Thymus (tissue), 11 donors: ENCODE measurements at regions not wholly inside any gene's neighbourhood (a gene's known extent, or its start where the extent isn't known, plus 50 kb on each side); places are given as distances from the start of the nearest gene placed in this dataset.
A peak's percentile ranks its signal among the peaks of the same experiment; 100 is the strongest.

Experiments used
- DNase-seq, 9 donors: peaks; one replicate each; pipeline ENCODE4 v3.0.0-alpha.2; 2013; ENCODE audit warnings: low spot score in 9 of 9, low read depth in 6 of 9, missing footprints in 1 of 9
- H3K27ac ChIP-seq, 2 donors: one replicate each; pipeline ENCODE4 v1.5.1; 2013; ENCODE audit warnings: control low read depth in 1 of 2, low read depth in 1 of 2, low read length in 1 of 2, mild to moderate bottlenecking in 1 of 2, moderate library complexity in 1 of 2
- H3K27me3 ChIP-seq, 2 donors: one replicate each; pipeline ENCODE4 v1.5.1; 2013; ENCODE audit warnings: low read length in 1 of 2; ENCODE audit not compliant: control insufficient read depth in 2 of 2, insufficient read depth in 1 of 2
- H3K36me3 ChIP-seq, 2 donors: one replicate each; pipeline ENCODE4 v1.5.1; 2013; ENCODE audit warnings: low read length in 1 of 2, mild to moderate bottlenecking in 1 of 2, moderate library complexity in 1 of 2; ENCODE audit not compliant: control insufficient read depth in 2 of 2, insufficient read depth in 2 of 2
- H3K4me1 ChIP-seq, 2 donors: one replicate each; pipeline ENCODE4 v1.5.1; 2013; ENCODE audit warnings: low read length in 2 of 2; ENCODE audit not compliant: control insufficient read depth in 2 of 2, insufficient read depth in 2 of 2
- H3K4me3 ChIP-seq, 2 donors: one replicate each; pipeline ENCODE4 v1.5.1; 2013; ENCODE audit warnings: low read length in 2 of 2, control low read depth in 1 of 2, mild to moderate bottlenecking in 1 of 2
- H3K9me3 ChIP-seq, 2 donors: one replicate each; pipeline ENCODE4 v1.5.1; 2013; ENCODE audit warnings: low read length in 1 of 2, mild to moderate bottlenecking in 1 of 2; ENCODE audit not compliant: control insufficient read depth in 2 of 2, insufficient read depth in 1 of 2
- WGBS: extraction: QIAGEN DNeasy Blood & Tissue Kit; methylation state at CpG from one replicate; pipeline ENCODE4 v1.1.7; 2013; 5-methylcytosine and 5-hydroxymethylcytosine counted together
- donor health status: healthy.

DNA sequence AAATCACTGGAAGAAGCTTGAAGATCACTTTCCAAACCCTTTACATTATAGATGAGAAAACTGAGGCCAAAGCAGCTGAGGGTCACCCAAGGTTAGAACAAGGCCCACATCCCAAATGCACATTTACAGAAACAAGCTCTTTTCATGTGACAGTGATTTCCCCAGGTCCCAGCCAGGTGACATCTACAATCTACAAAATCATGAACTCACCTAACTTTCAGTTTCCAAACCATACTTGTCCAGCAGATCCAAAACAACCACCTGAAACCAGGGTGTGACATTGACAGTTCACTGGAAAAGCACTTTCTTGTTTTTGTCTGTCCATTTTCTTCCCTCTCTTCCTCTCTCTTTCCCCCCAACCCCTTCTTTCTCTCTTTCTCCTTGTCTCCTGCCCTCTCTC is 132.2 kb upstream of the PRICKLE2 start:
- Histone ChIP-seq H3K9me3 (no peaks in the 10 kb centered on the region), H3K4me3 (no peak overlapping the region), H3K4me1 (no peaks in the 10 kb centered on the region), H3K36me3 (no peaks in the 10 kb centered on the region), H3K27ac (no peak overlapping the region), H3K27me3 (no peaks in the 10 kb centered on the region)
- no peak for DNase-seq

DNA sequence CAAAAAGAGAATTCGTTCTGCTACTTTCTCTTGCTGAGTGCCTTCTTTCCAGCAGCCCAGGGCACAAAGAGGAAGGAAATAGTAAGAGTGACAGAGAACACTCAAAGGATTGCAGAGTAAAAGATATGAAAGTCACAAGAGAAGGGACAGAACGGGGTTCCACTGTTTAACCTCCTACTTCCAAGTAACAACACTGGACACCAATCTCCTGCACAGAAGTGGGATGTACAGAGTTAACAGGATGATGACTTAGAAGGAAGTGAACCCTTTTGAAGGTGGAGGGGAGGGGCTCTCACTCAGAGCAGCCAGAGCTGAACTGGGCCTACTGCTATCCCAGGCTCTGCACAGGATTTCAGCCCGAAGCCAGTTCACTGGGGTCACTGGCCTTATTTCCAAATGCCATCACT is 130.1 kb upstream of the PRICKLE2 start:
- no peak overlapping the region for H3K27ac ChIP-seq
- DNase-seq: peak in 1 of 9 donors; percentile 6
- H3K4me3 ChIP-seq: no peak overlapping the region
- 22% methylated on average over 3 of the region's 3 CpGs for WGBS
- H3K4me1 ChIP-seq: no peaks in the 10 kb centered on the region
- no peaks in the 10 kb centered on the region for H3K36me3 ChIP-seq
- H3K27me3 ChIP-seq: no peaks in the 10 kb centered on the region
- H3K9me3 ChIP-seq: no peaks in the 10 kb centered on the region

DNA sequence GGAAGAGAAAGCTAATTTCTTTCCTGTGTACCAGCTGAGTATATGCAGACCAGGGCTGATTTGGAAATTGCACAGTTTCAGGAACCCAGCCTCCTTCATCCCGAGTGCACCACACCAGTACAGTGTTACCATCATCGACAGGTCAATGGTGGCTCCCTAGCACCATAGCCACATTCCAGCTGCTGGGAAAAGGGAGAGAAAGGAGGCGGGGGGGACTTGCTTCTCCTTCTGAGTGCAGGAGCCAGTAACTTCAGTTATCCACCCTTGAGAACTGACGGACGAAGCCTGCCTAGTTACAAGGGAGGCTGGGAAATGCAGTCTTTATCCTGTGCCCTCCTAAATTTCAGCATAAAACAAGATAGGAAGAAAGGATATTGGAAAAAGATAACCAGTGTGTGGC is 129.7 kb upstream of the PRICKLE2 start:
- WGBS: 81% methylated on average over 5 of the region's 5 CpGs
- H3K4me1 ChIP-seq: no peaks in the 10 kb centered on the region

DNA sequence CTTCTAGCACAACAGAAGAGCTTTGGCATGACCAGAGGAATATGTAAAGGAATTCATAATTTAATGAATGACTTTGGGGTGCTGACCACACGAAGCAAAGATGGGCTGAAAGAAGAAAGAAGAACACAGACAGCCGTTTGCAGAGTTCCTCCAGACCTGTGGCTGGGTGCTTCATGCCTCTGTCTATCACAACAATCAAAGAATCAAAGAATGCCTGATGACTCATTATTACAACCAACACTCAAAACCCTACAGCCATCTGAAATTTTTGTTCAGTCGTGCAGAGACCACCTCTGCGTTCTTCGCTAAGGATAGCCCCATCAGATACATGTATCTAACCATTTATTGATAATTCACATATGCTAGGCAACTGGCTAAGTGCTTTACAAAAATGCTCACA is 129.0 kb upstream of the PRICKLE2 start:
- WGBS: 96% methylated on average over 5 of the region's 5 CpGs
- H3K9me3 ChIP-seq: no peaks in the 10 kb centered on the region

More for the DNA sequence above, 129.7 kb upstream of the PRICKLE2 start:
- H3K27ac ChIP-seq: no peak overlapping the region
- no peak for DNase-seq
- no peaks in the 10 kb centered on the region for H3K36me3 ChIP-seq
- H3K9me3 ChIP-seq: no peaks in the 10 kb centered on the region
- H3K4me3 ChIP-seq: no peak overlapping the region
- no peaks in the 10 kb centered on the region for H3K27me3 ChIP-seq

DNA sequence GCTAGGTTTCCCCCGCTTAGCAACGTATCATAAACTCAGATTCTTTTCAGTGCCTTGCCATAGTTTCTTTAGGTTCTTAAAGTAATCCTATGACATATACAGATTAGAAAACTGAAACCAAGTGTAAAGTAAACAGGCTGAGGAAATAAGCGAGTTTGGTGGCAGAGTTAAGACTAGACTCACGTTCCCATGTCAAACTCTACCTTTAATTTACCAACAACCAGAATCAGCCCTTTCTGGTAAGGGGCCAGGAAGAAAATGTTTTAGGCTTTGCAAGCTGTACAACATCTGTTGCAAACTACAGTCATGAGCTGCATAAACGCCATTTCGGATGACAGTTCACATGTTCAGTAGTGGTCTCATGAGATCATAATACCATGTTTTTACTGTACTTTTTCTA is 128.0 kb upstream of the PRICKLE2 start:
- Histone ChIP-seq H3K27me3 (no peaks in the 10 kb centered on the region), H3K27ac (no peak overlapping the region), H3K9me3 (peaks cover 0 to under 1% of the 10 kb centered on the region in 2 donors), H3K4me1 (no peaks in the 10 kb centered on the region), H3K36me3 (no peaks in the 10 kb centered on the region), H3K4me3 (no peak overlapping the region)
- DNase-seq: no peak
- 92% methylated on average over 6 of the region's 6 CpGs for WGBS

More for the DNA sequence above, 129.0 kb upstream of the PRICKLE2 start:
- Histone ChIP-seq H3K27ac (no peak overlapping the region), H3K36me3 (no peaks in the 10 kb centered on the region), H3K27me3 (no peaks in the 10 kb centered on the region), H3K4me3 (no peak overlapping the region), H3K4me1 (no peaks in the 10 kb centered on the region)
- no peak for DNase-seq

DNA sequence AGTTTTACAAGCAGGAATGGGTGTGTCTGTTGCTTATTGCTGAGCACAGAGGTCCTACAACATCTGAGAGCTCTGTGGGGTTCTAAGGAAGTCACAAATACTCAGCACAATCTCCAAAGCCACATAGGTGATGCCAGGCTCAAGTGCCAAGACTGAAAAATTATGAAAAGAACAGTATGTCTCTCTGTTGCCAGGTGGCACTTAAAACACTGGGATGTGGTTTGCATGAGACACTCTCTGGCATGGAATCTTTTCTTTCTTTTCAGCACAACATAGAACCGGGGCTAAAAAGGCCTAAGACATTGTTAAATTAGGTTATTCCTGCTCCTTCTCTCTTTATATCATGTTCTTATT is 127.3 kb upstream of the PRICKLE2 start:
- Histone ChIP-seq H3K36me3 (no peaks in the 10 kb centered on the region), H3K4me3 (no peak overlapping the region), H3K9me3 (peaks cover 0 to 4% of the 10 kb centered on the region in 2 donors), H3K4me1 (no peaks in the 10 kb centered on the region), H3K27ac (no peak overlapping the region), H3K27me3 (no peaks in the 10 kb centered on the region)
- 90% methylated on average over 1 of the region's 1 CpG for WGBS
- no peak for DNase-seq

DNA sequence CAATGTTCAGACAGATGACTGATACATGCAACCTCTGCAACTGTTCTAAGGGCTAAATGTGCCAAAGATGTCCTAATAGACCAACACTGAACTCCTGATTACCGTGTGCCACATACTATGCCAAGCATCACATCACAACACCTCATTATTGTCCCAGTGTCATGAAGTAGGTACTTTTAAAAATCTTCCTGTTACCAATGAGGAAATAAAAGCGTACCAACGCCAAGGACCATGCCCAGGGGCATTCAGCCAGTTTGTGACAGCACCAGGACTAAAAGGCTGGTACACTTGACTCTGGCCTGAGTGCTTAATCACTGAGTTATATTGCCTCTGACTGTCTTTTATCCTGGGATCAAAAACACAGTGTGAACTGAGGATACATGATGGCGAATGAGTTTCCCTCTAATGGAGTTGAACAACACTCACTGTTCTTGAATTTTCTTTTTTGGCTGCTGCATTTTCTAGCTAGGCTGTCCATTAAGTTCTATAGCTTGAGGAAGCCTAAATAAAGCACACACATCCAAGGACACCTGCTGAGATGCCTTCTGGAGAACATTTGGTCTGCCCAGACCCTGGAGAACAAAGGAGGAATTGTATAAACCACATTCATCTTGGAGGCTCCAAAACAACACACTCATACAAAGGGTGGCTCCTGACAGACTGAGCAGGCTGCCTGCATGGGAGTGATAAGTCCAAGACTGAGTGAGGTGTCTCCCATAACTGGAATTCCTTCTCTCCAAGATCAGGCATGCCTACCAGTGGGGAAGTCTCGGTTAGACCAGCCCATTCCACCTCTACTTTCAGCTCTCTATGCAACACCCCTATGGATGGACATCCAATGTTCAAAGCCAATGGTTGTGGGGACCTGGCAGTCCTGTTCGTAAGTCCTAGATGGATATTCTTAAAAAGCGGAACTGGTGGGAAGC is 126.7 kb upstream of the PRICKLE2 start:
- DNase-seq: no peak

DNA sequence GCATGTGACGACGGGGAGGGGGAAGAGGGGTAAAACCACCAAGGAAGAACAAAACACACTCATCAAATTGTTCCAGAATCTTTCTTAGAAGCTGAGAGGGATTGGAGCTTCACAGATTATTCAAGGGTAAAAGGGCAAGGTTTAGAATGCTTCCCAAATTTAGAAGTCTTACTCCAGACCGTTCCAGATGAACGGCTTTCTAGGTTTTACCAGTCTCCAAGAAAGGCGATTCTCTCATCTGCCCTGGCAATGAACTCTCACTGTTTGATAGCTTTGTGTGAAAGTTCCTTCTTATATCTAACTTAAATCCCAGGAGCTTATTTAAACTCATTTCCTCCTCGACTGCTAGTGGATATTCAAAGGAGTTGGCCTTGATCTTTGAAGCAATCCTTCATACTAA is 124.3 kb upstream of the PRICKLE2 start:
- Histone ChIP-seq H3K27me3 (no peaks in the 10 kb centered on the region), H3K9me3 (peaks cover 0 to 4% of the 10 kb centered on the region in 2 donors), H3K4me3 (no peak overlapping the region), H3K4me1 (no peaks in the 10 kb centered on the region), H3K36me3 (no peaks in the 10 kb centered on the region), H3K27ac (no peak overlapping the region)
- 88% methylated on average over 6 of the region's 6 CpGs for WGBS
- no peak for DNase-seq

More for the DNA sequence above, 126.7 kb upstream of the PRICKLE2 start:
- H3K4me3 ChIP-seq: no peak overlapping the region
- no peaks in the 10 kb centered on the region for H3K4me1 ChIP-seq
- no peaks in the 10 kb centered on the region for H3K27me3 ChIP-seq
- H3K27ac ChIP-seq: no peak overlapping the region
- peaks cover 0 to 4% of the 10 kb centered on the region in 2 donors for H3K9me3 ChIP-seq
- 93% methylated on average over 7 of the region's 7 CpGs for WGBS
- no peaks in the 10 kb centered on the region for H3K36me3 ChIP-seq

DNA sequence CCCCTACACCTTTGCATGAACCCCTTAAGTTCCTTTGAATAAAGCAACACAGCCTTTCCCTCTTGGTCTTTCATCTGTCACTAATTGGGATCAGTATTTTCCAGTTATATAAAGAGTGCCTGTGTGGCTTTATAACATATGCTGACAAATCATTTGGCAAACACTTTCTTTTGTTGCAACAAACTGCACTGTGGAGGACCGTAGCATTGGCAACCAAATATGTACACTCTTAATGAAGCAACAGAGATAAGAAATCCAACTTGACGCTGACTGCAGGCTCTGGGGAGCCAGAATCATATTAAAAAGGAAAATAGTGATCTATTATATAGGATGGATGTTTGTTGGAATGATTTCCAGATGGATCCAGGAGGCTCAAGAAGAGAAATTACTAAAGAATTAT is 120.1 kb upstream of the PRICKLE2 start:
- 90% methylated on average over 2 of the region's 2 CpGs for WGBS
- no peak for DNase-seq
- Histone ChIP-seq H3K9me3 (peaks cover 0 to 4% of the 10 kb centered on the region in 2 donors), H3K36me3 (no peaks in the 10 kb centered on the region), H3K4me3 (no peak overlapping the region), H3K4me1 (no peaks in the 10 kb centered on the region), H3K27me3 (no peaks in the 10 kb centered on the region), H3K27ac (no peak overlapping the region)
